PC-9 (cell line): ENCODE measurements at regions not wholly inside any gene's neighbourhood (a gene's known extent, or its start where the extent isn't known, plus 50 kb on each side); places are given as distances from the start of the nearest gene placed in this dataset.

Source experiments
- CTCF ChIP-seq: fragments of 200-600 bp; sonication (generic); conservative IDR thresholded peaks from 2 replicates; pipeline ENCODE4 v1.6.1; 2017; ENCODE audit warnings: mixed run types, antibody characterized with exemption, mild to moderate bottlenecking, moderate library complexity
- EZH2 ChIP-seq: fragments of 200-600 bp; sonication (generic); IDR thresholded peaks from 2 replicates; pipeline ENCODE4 v1.8.0; 2017; ENCODE audit warnings: antibody characterized with exemption, low read depth

GRCh38 chr1:39130325-39130724 is 74.2 kb upstream of the MACF1 start:
- TF ChIP-seq CTCF (no peak), EZH2 (no peak)
